ENCODE measurements at regions not wholly inside any gene's neighbourhood (a gene's known extent, or its start where the extent isn't known, plus 50 kb on each side); places are given as distances from the start of the nearest gene placed in this dataset.

GRCh38 chr11:70637949-70638583 is 239.7 kb downstream of the CTTN start (continued):
- TF ChIP-seq HNF1A (IDR thresholded peaks at IDR 0.05; ENCODE audit: low read depth) (no peak), HNF1A (CRISPR knock-in tag; IDR thresholded peaks at IDR 0.05; ENCODE audit: borderline replicate concordance) (no peak), REL (CRISPR knock-in tag; conservative IDR thresholded peaks at IDR 0.05) (no peak), BRCA1 (CRISPR knock-in tag; IDR thresholded peaks at IDR 0.05) (0 out of 2 replicates have a peak, but pooled peaks have one; percentile 26), ZNF446 (CRISPR knock-in tag; IDR thresholded peaks at IDR 0.05) (no peak), ZNF572 (CRISPR knock-in tag; IDR thresholded peaks at IDR 0.05) (no peak), ZNF776 (CRISPR knock-in tag; IDR thresholded peaks at IDR 0.05) (no peak), ZNF567 (CRISPR knock-in tag; IDR thresholded peaks at IDR 0.05; ENCODE audit: borderline replicate concordance) (no peak), TBX2 (CRISPR knock-in tag; IDR thresholded peaks at IDR 0.05; ENCODE audit: borderline replicate concordance) (peak; percentile 50; the same call in 1 of the 2 replicates), TEAD3 (CRISPR knock-in tag; optimal IDR thresholded peaks at IDR 0.05; ENCODE audit: borderline replicate concordance) (no peak), ZNF124 (CRISPR knock-in tag; IDR thresholded peaks at IDR 0.05) (no peak), NCOA5 (CRISPR knock-in tag; IDR thresholded peaks at IDR 0.05) (no peak), KDM3A (CRISPR knock-in tag; IDR thresholded peaks at IDR 0.05; ENCODE audit: low read depth) (0 out of 2 replicates have a peak, but pooled peaks have one; percentile 37), KAT7 (CRISPR knock-in tag; IDR thresholded peaks at IDR 0.05; ENCODE audit: borderline replicate concordance) (no peak), ZNF710 (CRISPR knock-in tag; IDR thresholded peaks at IDR 0.05; ENCODE audit: borderline replicate concordance) (no peak), SRSF9 (IDR thresholded peaks at IDR 0.05; ENCODE audit: borderline replicate concordance, insufficient read depth, low read depth, low read length, poor library complexity, severe bottlenecking) (no peak), JUND (CRISPR knock-in tag; IDR thresholded peaks at IDR 0.05) (no peak), FOXO1 (CRISPR knock-in tag; IDR thresholded peaks at IDR 0.05) (peak; percentile 44; the same call in 1 of the 2 replicates), ZMAT5 (CRISPR knock-in tag; IDR thresholded peaks at IDR 0.05; ENCODE audit: borderline replicate concordance, low read depth) (no peak), THAP11 (CRISPR knock-in tag; IDR thresholded peaks at IDR 0.05) (no peak), ZNF335 (CRISPR knock-in tag; IDR thresholded peaks at IDR 0.05) (no peak), PCBP2 (optimal IDR thresholded peaks at IDR 0.05; ENCODE audit: low read depth, low read length, poor library complexity, severe bottlenecking) (no peak), TRAFD1 (CRISPR knock-in tag; IDR thresholded peaks at IDR 0.05; ENCODE audit: borderline replicate concordance) (no peak)
